NCI-H2029 treated with DMSO at 0.1 percent for 48 hours (cell line): ENCODE measurements at regions not wholly inside any gene's neighbourhood (a gene's known extent, or its start where the extent isn't known, plus 50 kb on each side); places are given as distances from the start of the nearest gene placed in this dataset.
"Not testable (repeated sequence)": the region's sequence is repeated elsewhere in the genome, so short reads cannot be mapped to it uniquely, and the experiment has no call there.

Source experiments
- DNase-seq: peaks from one replicate; lab custom pipeline; 2025; lab: John Stamatoyannopoulos, UW

DNA sequence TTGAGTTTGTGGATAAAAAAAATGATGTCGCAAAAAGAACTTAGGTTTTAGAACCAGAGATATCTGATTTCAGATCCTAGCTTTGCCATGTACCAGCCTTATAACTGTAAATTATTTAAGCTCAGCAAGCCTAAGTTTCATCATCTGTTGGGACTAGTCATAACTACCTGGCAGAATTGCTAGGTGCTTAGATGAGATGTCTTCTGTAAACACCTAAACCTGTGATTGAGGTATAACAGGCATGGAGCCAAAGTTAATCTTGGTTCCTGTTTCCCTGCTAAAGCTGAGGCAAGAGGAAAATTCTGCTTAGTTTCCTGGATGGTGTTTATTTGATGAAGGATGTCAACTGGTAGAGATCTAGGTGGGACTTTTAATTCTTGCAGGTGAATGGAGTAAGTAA is 331.3 kb upstream of the RBMS3 start:
- DNase-seq: peak; percentile 72

DNA sequence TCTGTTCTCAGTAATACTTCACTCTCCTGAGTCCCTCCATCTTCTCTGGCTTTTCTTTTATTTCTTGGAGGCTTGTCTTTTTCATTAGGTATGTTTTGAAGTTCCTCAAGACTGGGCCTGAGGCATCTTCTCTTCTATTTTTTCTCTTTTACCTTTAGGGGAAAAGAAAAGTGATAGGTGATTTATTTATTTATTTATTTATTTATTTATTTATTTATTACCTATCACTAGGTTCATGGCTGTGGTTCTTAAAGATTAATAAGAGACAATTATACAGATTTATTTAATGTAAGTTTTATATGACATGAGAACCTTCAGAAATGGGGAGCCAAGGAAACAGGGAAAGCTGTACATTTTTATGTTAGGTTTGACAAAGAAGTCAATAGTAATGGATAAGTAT is 330.3 kb upstream of the RBMS3 start:
- no peak for DNase-seq

DNA sequence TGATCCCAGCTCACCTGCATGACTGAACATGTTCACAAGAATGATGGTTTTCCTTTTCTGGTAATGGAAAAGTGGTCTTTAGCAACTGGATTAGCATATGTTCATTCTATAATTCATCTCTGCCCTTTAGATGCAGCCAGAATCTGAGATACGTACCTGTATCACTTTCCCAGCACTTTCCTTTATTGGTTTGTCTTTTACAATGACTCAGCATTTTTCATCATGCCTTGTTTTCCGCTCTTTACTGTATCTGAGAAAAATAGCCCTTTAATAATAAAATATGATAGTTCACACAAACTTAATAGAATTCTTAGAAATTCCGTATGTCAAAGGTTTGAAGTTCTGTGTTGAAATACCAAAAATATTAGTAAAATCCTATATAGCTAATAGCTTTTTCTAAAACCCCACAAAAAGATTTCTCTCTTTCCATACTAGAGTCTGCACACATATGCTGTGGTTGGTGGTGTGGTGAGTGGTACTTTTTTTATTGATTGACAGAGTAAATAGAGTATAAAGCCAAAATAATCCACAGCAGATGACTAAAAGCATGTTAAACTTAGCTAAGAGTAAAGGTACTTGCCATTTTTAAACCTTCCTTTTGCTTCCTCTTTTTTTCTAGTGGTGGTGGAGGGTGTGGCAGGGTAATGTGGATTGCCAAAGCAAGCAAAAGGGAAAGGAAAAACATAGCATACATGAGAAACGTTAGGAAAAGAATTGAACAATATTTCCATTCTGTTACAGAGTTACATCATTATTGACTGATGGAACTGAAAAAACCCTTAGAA is 328.9 kb upstream of the RBMS3 start:
- peak; percentile 12 for DNase-seq

DNA sequence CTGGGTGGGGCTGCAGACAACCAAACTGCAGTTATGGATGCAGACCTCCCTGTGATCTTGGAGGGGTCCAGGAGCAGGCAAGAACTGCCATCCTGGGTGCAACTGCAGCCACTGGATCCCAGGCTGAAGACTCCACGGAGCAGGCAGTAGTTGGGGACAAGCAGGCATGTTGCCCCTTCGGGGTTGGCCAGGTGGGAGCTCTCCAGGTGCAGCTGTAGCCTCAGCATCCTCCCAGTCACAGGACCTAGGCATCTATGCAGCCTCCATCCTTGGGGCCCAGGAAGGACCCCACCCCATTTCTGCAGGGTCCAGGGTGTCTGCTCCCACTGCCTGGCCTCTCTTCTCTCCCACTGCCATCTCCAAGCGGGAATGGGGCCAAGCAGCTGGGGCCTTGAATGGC is 322.2 kb upstream of the RBMS3 start:
- no peak for DNase-seq

GRCh38 chr3:28971156-28971555 is 309.7 kb upstream of the RBMS3 start:
- DNase-seq: no peak

- no peak for DNase-seq
These were observed 307.9 kb upstream of the RBMS3 start for GRCh38 chr3:28972921-28973320.

- no peak for DNase-seq
These were observed 307.3 kb upstream of the RBMS3 start for GRCh38 chr3:28973609-28974008.

GRCh38 chr3:28978092-28978491 is 302.8 kb upstream of the RBMS3 start:
- no peak for DNase-seq

DNA sequence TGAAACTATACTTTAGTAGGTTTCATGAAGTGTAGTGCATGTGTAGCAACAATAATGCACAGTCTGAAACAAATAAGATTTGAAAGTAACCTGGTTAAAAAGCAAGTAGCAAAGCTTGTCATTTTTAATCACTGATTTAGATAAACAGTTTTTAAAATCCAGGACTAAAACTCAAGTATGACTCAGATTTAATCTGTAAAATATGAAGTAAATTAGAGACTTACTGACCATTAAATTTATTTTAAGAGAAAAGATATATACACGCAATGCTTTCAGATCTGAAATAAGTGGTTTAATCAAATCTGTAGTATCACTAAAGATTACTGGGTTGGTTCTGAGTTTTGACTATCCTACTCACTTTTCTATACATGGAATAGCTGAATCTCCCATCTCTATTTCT is 300.7 kb upstream of the RBMS3 start:
- no peak for DNase-seq

DNA sequence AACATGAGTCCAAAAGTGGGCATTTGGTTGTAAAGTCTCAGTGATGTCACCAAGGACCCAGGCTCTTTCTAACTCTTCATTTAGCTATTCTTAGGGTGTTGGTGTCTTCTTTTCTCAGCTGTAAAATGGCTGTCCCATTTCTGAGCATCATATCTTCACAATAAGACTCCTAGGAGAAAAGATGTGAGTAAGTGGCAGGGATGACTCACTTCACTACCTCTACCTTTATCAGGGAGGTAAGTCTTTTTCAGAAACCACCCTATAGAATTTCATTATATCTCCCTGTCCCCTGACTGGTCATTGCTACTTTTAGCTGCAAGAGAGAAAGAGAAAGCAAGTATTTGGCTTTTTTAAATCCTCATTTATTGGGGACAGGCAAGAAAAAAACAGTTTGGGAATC is 300.2 kb upstream of the RBMS3 start:
- DNase-seq: no peak

DNA sequence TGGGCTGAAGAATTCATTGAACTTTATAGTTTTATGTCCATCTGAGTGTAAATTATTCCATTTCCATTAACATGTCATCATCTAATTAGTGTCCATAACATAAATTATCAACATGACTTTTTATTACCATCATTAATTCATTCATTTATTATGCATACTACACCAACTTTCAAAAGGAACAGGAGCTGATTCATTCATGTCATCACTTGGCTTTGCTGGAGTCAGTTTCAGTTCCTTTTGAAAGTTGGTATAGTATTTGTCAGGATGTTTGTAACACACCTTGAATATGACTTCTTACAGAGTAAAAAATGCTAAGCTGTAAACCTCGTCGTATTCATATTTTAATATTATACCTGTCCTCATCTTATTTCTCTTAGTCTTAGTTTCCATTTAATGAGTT is 298.0 kb upstream of the RBMS3 start:
- no peak for DNase-seq

GRCh38 chr3:28986922-28987321 is 293.9 kb upstream of the RBMS3 start:
- no peak for DNase-seq

- DNase-seq: no peak
These were observed 291.2 kb upstream of the RBMS3 start for GRCh38 chr3:28989646-28990089.

DNA sequence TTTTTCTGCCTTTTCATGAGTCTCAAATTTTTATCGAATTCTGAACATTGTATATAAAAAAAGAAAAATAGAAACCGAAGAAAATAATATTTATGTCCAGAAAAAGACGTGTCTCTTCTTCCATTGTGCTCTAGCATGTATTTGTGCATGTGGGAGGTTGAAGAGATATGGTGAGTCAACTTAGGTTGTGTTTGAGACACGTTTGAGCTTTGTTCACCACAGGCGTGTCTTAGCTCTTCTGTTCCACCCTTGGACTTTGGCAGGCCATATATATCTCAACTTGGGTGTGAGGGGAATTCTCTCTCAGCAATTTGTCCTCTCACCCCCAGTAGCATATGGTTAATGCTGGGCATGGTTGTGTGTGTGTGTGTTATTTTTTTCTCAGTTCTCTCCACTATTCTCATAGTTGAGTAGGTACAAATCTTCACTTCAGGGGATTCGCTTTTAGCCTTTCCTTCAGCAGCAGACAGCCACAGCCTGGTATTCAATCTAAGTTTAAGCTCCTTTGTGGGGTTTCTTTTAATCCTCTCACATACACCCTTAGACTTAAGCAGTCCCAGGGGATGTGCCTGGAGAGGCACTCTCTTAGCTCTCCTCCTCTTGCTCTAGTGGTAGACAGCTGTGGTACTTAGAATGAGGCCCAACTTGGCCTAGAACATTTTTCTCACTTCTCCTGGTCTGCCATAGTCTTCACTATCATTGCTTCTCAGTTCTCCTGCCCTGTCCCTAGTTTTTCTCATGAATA is 286.5 kb upstream of the RBMS3 start:
- DNase-seq: no peak

GRCh38 chr3:29004885-29005599 is 275.8 kb upstream of the RBMS3 start:
- DNase-seq: no peak

GRCh38 chr3:29005862-29006261 is 275.0 kb upstream of the RBMS3 start:
- DNase-seq: no peak

DNA sequence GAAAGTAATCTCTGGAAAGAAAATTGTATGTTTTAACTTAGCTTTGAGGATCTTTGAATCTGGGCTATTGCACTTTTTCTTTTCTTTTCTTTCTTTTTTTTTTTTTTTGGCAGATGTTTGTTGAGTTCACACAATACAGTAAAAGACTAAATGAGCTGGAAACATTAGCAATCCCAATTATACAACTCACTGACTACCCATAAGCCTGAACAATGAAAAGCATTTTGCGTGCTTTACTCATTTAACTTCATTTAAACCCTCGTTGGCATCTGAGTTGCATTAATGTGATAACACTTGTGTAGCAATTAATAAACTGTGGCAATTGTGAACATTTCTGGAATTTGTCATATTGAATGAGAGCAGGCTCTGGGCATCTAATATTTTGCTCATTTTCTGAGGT is 269.4 kb upstream of the RBMS3 start:
- no peak for DNase-seq

DNA sequence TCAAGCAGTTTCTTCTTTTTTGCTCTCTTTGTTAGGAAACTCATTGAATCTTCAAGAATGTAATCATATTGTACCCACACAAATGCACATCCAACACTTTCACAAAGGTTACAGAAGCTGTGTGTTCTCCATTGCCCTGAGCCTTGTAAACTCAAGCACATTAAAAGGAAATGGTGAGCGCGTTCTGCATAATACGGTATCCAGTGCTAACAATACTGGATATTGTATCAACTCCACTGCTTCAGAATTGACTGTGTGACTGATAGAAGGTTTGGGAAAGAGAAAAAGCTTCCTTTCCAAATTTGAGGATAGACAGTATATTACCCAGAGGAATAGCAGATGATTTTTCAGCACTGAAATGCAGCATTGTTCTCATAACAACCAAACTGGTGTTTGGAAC is 268.9 kb upstream of the RBMS3 start:
- no peak for DNase-seq

DNA sequence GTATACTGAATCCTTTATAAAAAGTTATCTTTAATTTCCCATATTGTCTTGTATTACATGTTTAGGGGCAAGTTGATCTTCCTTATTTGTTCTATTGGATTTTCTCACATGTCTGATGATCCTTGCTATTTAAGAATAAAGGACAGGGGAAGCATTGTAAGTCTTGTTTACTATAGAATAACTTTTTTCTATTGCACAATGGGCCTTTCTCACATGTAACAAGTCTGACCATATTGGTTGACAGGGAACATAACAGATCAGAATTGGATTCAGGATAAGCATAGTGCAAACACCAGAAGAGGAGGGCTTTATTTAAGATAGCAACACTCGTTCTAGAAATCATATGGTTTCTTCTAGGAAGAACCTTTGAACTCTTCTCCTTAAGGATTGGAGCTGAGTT is 257.9 kb upstream of the RBMS3 start:
- no peak for DNase-seq

DNA sequence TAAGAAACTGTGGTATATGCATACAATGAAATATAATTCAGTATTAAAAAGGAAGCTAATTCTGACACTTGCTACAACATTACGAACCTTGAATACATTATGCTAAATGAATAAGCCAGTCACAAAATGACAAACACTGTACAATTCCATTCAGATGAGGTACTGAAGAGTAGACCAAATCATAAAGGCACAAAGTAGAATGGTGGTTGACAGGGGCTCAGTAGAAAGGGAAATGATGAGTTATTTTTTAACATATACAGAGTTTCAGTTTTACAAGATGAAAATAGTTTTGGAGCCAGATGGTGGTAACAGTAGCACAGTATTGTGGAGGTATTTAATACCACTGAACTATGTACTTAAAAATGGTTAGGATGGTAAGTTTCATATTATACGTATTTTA is 254.6 kb upstream of the RBMS3 start:
- no peak for DNase-seq

DNA sequence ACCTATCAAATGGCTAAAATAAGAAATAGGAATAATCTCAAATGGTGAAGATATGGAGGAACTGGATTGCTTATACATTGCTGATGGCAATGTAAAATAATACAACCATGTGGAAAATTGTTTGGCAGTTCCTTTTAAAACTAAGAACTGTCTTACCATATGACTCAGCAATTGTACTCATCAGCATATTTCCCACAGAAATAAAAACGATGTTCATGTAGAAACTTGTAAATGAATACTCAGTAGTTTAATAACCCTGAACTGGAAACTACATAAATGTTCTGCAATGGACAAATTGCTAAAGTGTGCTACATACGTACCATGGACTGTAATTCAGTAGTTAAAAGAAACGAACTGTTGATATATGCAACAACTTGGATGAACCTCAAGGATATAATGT is 253.9 kb upstream of the RBMS3 start:
- no peak for DNase-seq

DNA sequence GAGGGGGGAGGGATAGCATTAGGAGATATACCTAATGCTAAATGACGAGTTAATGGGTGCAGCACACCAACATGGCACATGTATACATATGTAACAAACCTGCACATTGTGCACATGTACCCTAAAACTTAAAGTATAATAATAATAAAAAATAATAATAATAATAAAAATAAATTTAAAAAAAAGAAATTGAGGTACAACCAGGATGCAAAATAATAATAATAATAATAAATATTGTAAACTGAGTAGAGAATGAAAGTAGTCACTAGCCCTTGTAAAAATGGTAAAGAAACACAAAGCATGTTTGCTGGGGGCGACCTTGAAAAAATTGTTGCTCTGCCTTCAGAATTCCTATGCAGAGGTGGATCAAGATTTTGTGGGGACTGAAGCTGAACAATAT is 249.7 kb upstream of the RBMS3 start:
- DNase-seq: not testable (repeated sequence)

DNA sequence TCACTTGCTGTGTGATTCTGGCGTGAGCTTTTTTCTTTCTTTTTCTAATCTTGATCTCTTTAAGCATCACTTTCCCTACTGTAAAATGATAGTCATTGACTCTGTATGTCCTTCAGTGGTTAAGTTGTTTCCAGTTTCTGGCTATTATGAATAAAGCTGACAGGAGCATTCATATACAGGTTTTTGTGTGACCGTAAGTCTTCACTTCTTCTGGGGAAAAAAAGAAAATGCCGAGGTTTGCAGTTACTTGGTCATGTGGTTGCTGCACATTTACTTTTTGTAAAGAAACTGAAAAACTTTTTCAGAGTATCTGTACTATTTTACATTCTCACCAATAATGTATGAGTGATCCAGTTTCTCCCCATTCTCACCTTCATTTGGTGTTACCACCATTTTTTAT is 247.4 kb upstream of the RBMS3 start:
- no peak for DNase-seq
